MCF 10A (cell line): ENCODE measurements at regions not wholly inside any gene's neighbourhood (a gene's known extent, or its start where the extent isn't known, plus 50 kb on each side); places are given as distances from the start of the nearest gene placed in this dataset.
"Not testable (repeated sequence)": the region's sequence is repeated elsewhere in the genome, so short reads cannot be mapped to it uniquely, and the experiment has no call there.

ENCODE experiments used
- BruUV-seq: library from RNA; stranded (reverse); fragments of 400-500 nt; replicated peaks from 2 replicates; lab custom pipeline; 2021; lab: Mats Ljungman, UMichigan
- CTCF ChIA-PET: fragments of 300-600 bp; sonication (Branson Sonifier 250); formaldehyde crosslinking; extraction: SDS; loops from one replicate; lab custom pipeline; 2021; ENCODE audit warnings: antibody characterized with exemption, inconsistent platforms; lab: Yijun Ruan, JAX
- POLR2A ChIA-PET: fragments of 300-600, 350-650 bp; sonication (Branson Sonifier 250); formaldehyde crosslinking; extraction: SDS; loops from one replicate; lab custom pipeline; 2020; ENCODE audit warnings: antibody characterized with exemption, inconsistent platforms; lab: Yijun Ruan, JAX
- DNase-seq: peaks from one replicate; pipeline ENCODE4 v3.0.0-alpha.2; 2018; ENCODE audit not compliant: unreplicated experiment
- H3K27ac Mint-ChIP-seq: one replicate; pipeline ENCODE4 v1.8.0; 2022; ENCODE audit warnings: mild to moderate bottlenecking, low read depth, mixed read lengths; ENCODE audit not compliant: unreplicated experiment
- H3K27me3 Mint-ChIP-seq: one replicate; pipeline ENCODE4 v1.8.0; 2022; ENCODE audit warnings: mixed read lengths; ENCODE audit not compliant: insufficient read depth, unreplicated experiment
- H3K36me3 Mint-ChIP-seq: one replicate; pipeline ENCODE4 v1.8.0; 2022; ENCODE audit warnings: mild to moderate bottlenecking, moderate library complexity, mixed read lengths; ENCODE audit not compliant: insufficient read depth, unreplicated experiment
- H3K4me1 Mint-ChIP-seq: one replicate; pipeline ENCODE4 v1.8.0; 2022; ENCODE audit warnings: mixed read lengths; ENCODE audit not compliant: insufficient read depth, unreplicated experiment
- H3K4me3 Mint-ChIP-seq: one replicate; pipeline ENCODE4 v1.8.0; 2022; ENCODE audit warnings: mild to moderate bottlenecking, moderate library complexity, mixed read lengths; ENCODE audit not compliant: unreplicated experiment
- H3K9me3 Mint-ChIP-seq: one replicate; pipeline ENCODE4 v1.8.0; 2022; ENCODE audit warnings: mixed read lengths; ENCODE audit not compliant: unreplicated experiment
- CTCF ChIP-seq: fragments of 200-600 bp; IDR thresholded peaks from one replicate; pipeline ENCODE4 v1.8.0; 2022; ENCODE audit warnings: antibody characterized with exemption, mild to moderate bottlenecking; ENCODE audit not compliant: unreplicated experiment
- intact Hi-C: fragments of 100-400 bp; cut with micrococcal nuclease; formaldehyde crosslinking; loops from 2 replicates; pipeline ENCODE4 v1.14.1; 2022

- CTCF ChIA-PET: no interaction called here
- no peaks in the 10 kb centered on the region for H3K27me3 Mint-ChIP-seq
- no peak for TF ChIP-seq CTCF
- POLR2A ChIA-PET: no interaction called here
- H3K27ac Mint-ChIP-seq: no peak overlapping the region
- intact Hi-C loops: no loop called here
- no TSS peak for BruUV-seq
- H3K36me3 Mint-ChIP-seq: no peaks in the 10 kb centered on the region
- H3K4me3 Mint-ChIP-seq: no peak overlapping the region
- H3K9me3 Mint-ChIP-seq: no peaks in the 10 kb centered on the region
- no peaks in the 10 kb centered on the region for H3K4me1 Mint-ChIP-seq
- DNase-seq: no peak
Measured at GRCh38 chr3:154843647-154844046, 236.5 kb upstream of the MME start.

GRCh38 chr3:154842536-154842935 lies 237.6 kb upstream of the MME start:
- intact Hi-C loops: no loop called here
- no peaks in the 10 kb centered on the region for H3K27me3 Mint-ChIP-seq
- no peaks in the 10 kb centered on the region for H3K36me3 Mint-ChIP-seq
- H3K9me3 Mint-ChIP-seq: no peaks in the 10 kb centered on the region
- ChIA-PET POLR2A (no interaction called here), CTCF (no interaction called here)
- no peaks in the 10 kb centered on the region for H3K4me1 Mint-ChIP-seq
- H3K4me3 Mint-ChIP-seq: no peak overlapping the region
- BruUV-seq: no TSS peak
- no peak for DNase-seq
- TF ChIP-seq CTCF: no peak
- no peak overlapping the region for H3K27ac Mint-ChIP-seq

- Mint-ChIP-seq H3K4me3 (no peak overlapping the region), H3K4me1 (no peaks in the 10 kb centered on the region), H3K36me3 (no peaks in the 10 kb centered on the region), H3K27ac (peak overlapping the region; percentile 44), H3K27me3 (no peaks in the 10 kb centered on the region), H3K9me3 (no peaks in the 10 kb centered on the region)
- no TSS peak for BruUV-seq
- intact Hi-C loops: no loop called here
- POLR2A ChIA-PET: no interaction called here
- CTCF ChIA-PET: no interaction called here
- no peak for DNase-seq
- no peak for TF ChIP-seq CTCF
Measured at GRCh38 chr3:154835639-154836038, 244.5 kb upstream of the MME start.

GRCh38 chr3:154834831-154835230 lies 245.3 kb upstream of the MME start:
- H3K36me3 Mint-ChIP-seq, intact Hi-C loops, H3K27me3 Mint-ChIP-seq, POLR2A ChIA-PET, H3K4me3 Mint-ChIP-seq, DNase-seq, H3K9me3 Mint-ChIP-seq, H3K4me1 Mint-ChIP-seq, BruUV-seq: not testable (repeated sequence)
- CTCF ChIA-PET: interaction anchor here (0.7 kb wide), 1 partner anchor 426 kb away, joined by 3 read pairs; no protein-coding TSS in a partner anchor
- peak overlapping the region; percentile 44 for H3K27ac Mint-ChIP-seq

GRCh38 chr3:154829929-154830328 lies 250.2 kb upstream of the MME start:
- Mint-ChIP-seq H3K36me3 (no peaks in the 10 kb centered on the region), H3K27ac (peak overlapping the region; percentile 59), H3K4me3 (no peak overlapping the region), H3K9me3 (no peaks in the 10 kb centered on the region), H3K27me3 (no peaks in the 10 kb centered on the region), H3K4me1 (no peaks in the 10 kb centered on the region)
- no peak for DNase-seq
- BruUV-seq: no TSS peak
- TF ChIP-seq CTCF: no peak
- POLR2A ChIA-PET: no interaction called here
- intact Hi-C loops: no loop called here
- CTCF ChIA-PET: no interaction called here
